ENCODE measurements at regions not wholly inside any gene's neighbourhood (a gene's known extent, or its start where the extent isn't known, plus 50 kb on each side); places are given as distances from the start of the nearest gene placed in this dataset.

- TF ChIP-seq CTCF (IDR thresholded peaks at IDR 0.05; ENCODE audit: control insufficient read depth, insufficient read depth, low read depth, low read length, missing control alignments), result no peak
- H3K4me3 ChIP-seq (ENCODE audit: control insufficient read depth, low read depth, low read length), result no peak overlapping the region
- DNase-seq (ENCODE audit: low read depth), result no peak
These were observed 456.6 kb upstream of the PROK2 start for GRCh38 chr3:72241525-72241924.

- H3K4me3 ChIP-seq (ENCODE audit: control insufficient read depth, low read depth, low read length), result no peak overlapping the region
- no peak for DNase-seq (ENCODE audit: low read depth)
- no peak for TF ChIP-seq CTCF (IDR thresholded peaks at IDR 0.05; ENCODE audit: control insufficient read depth, insufficient read depth, low read depth, low read length, missing control alignments)
These were observed 455.6 kb upstream of the PROK2 start for GRCh38 chr3:72240531-72240930.

- no peak for TF ChIP-seq CTCF (IDR thresholded peaks at IDR 0.05; ENCODE audit: control insufficient read depth, insufficient read depth, low read depth, low read length, missing control alignments)
- H3K4me3 ChIP-seq (ENCODE audit: control insufficient read depth, low read depth, low read length), result no peak overlapping the region
- no peak for DNase-seq (ENCODE audit: low read depth)
These were observed 453.9 kb upstream of the PROK2 start for GRCh38 chr3:72238801-72239200.

- no peak for TF ChIP-seq CTCF (IDR thresholded peaks at IDR 0.05; ENCODE audit: control insufficient read depth, insufficient read depth, low read depth, low read length, missing control alignments)
- no peak for DNase-seq (ENCODE audit: low read depth)
- no peak overlapping the region for H3K4me3 ChIP-seq (ENCODE audit: control insufficient read depth, low read depth, low read length)
These were observed 453.2 kb upstream of the PROK2 start for GRCh38 chr3:72238010-72238691.

- no peak overlapping the region for H3K4me3 ChIP-seq (ENCODE audit: control insufficient read depth, low read depth, low read length)
- TF ChIP-seq CTCF (IDR thresholded peaks at IDR 0.05; ENCODE audit: control insufficient read depth, insufficient read depth, low read depth, low read length, missing control alignments), result no peak
- DNase-seq (ENCODE audit: low read depth), result no peak
These were observed 452.7 kb upstream of the PROK2 start for GRCh38 chr3:72237679-72238009.

- no peak overlapping the region for H3K4me3 ChIP-seq (ENCODE audit: control insufficient read depth, low read depth, low read length)
- DNase-seq (ENCODE audit: low read depth), result peak; percentile 76
- no peak for TF ChIP-seq CTCF (IDR thresholded peaks at IDR 0.05; ENCODE audit: control insufficient read depth, insufficient read depth, low read depth, low read length, missing control alignments)
These were observed 449.4 kb upstream of the PROK2 start for GRCh38 chr3:72234391-72234790.

- no peak overlapping the region for H3K4me3 ChIP-seq (ENCODE audit: control insufficient read depth, low read depth, low read length)
- DNase-seq (ENCODE audit: low read depth), result no peak
- no peak for TF ChIP-seq CTCF (IDR thresholded peaks at IDR 0.05; ENCODE audit: control insufficient read depth, insufficient read depth, low read depth, low read length, missing control alignments)
These were observed 448.6 kb upstream of the PROK2 start for GRCh38 chr3:72233571-72233970.

All from AG09309 (cell line).